Trophoblast cell (in vitro differentiated cells and primary cell): ENCODE measurements at regions not wholly inside any gene's neighbourhood (a gene's known extent, or its start where the extent isn't known, plus 50 kb on each side); places are given as distances from the start of the nearest gene placed in this dataset.

Source experiments
- DNase-seq, 2 donors: peaks; one replicate each; pipeline ENCODE4 v3.0.0-alpha.2; 2016
- H2AFZ ChIP-seq: 2 replicates; pipeline ENCODE4 v1.6.1; 2013; ENCODE audit warnings: low read length, moderate library complexity, mild to moderate bottlenecking; ENCODE audit not compliant: insufficient read depth, poor library complexity
- H2AK5ac ChIP-seq: 2 replicates; pipeline ENCODE4 v1.6.1; 2013; ENCODE audit warnings: mild to moderate bottlenecking, low read length
- H2BK120ac ChIP-seq: 2 replicates; pipeline ENCODE4 v1.6.1; 2013; ENCODE audit warnings: low read length, mild to moderate bottlenecking, moderate library complexity; ENCODE audit not compliant: insufficient read depth, poor library complexity
- H2BK12ac ChIP-seq: 2 replicates; pipeline ENCODE4 v1.6.1; 2013; ENCODE audit warnings: mild to moderate bottlenecking, low read length, moderate library complexity
- H2BK5ac ChIP-seq: 2 replicates; pipeline ENCODE4 v1.6.1; 2013; ENCODE audit warnings: low read length, low read depth, moderate library complexity, mild to moderate bottlenecking; ENCODE audit not compliant: poor library complexity
- H3K14ac ChIP-seq: 2 replicates; pipeline ENCODE4 v1.6.1; 2013; ENCODE audit warnings: mild to moderate bottlenecking, low read length
- H3K18ac ChIP-seq: 2 replicates; pipeline ENCODE4 v1.6.1; 2013; ENCODE audit warnings: mild to moderate bottlenecking, low read length
- H3K23ac ChIP-seq: 2 replicates; pipeline ENCODE4 v1.6.1; 2013; ENCODE audit warnings: low read length
- H3K27ac ChIP-seq: 2 replicates; pipeline ENCODE4 v1.5.1; 2013; ENCODE audit warnings: low read depth, mild to moderate bottlenecking, inconsistent platforms, low read length, moderate library complexity
- H3K27me3 ChIP-seq: 2 replicates; pipeline ENCODE4 v1.6.1; 2013; ENCODE audit warnings: inconsistent platforms, mild to moderate bottlenecking, low read length, moderate library complexity; ENCODE audit not compliant: insufficient read depth
- H3K36me3 ChIP-seq, 2 experiments: 1 replicate in 1 of 2; 2 replicates in 1 of 2; pipeline ENCODE4 v1.6.1; 2013; ENCODE audit warnings: low read length in 2 of 2, mild to moderate bottlenecking in 2 of 2, moderate library complexity in 1 of 2; ENCODE audit not compliant: insufficient read depth in 2 of 2, control insufficient read depth in 1 of 2
- H3K4ac ChIP-seq: 2 replicates; pipeline ENCODE4 v1.6.1; 2013; ENCODE audit warnings: low read depth, mild to moderate bottlenecking, low read length, moderate library complexity
- H3K4me1 ChIP-seq, 2 experiments: 1 replicate in 1 of 2; 2 replicates in 1 of 2; pipeline ENCODE4 v1.6.1; 2013; ENCODE audit warnings: low read length in 2 of 2, mild to moderate bottlenecking in 2 of 2, moderate library complexity in 1 of 2; ENCODE audit not compliant: insufficient read depth in 2 of 2, control insufficient read depth in 1 of 2
- H3K4me2 ChIP-seq: 2 replicates; pipeline ENCODE4 v1.6.1; 2013; ENCODE audit warnings: inconsistent platforms, mild to moderate bottlenecking, low read length, moderate library complexity
- H3K4me3 ChIP-seq: 2 replicates; pipeline ENCODE4 v1.5.1; 2013; ENCODE audit warnings: mild to moderate bottlenecking, low read depth, low read length, inconsistent platforms
- H3K79me1 ChIP-seq: one replicate; pipeline ENCODE4 v1.6.1; 2013; ENCODE audit warnings: low read length
- H3K79me2 ChIP-seq: 2 replicates; pipeline ENCODE4 v1.6.1; 2013; ENCODE audit warnings: low read length, mild to moderate bottlenecking; ENCODE audit not compliant: control insufficient read depth, insufficient read depth, poor library complexity
- H3K9ac ChIP-seq: 2 replicates; pipeline ENCODE4 v1.6.1; 2013; ENCODE audit warnings: mild to moderate bottlenecking, low read length
- H3K9me3 ChIP-seq: 2 replicates; pipeline ENCODE4 v1.6.1; 2013; ENCODE audit warnings: low read depth, mild to moderate bottlenecking, control low read depth, inconsistent platforms, low read length; ENCODE audit not compliant: insufficient read depth
- H4K12ac ChIP-seq: 2 replicates; pipeline ENCODE4 v1.6.1; 2013; ENCODE audit warnings: low read depth, mild to moderate bottlenecking, low read length, moderate library complexity
- H4K8ac ChIP-seq: 2 replicates; pipeline ENCODE4 v1.6.1; 2013; ENCODE audit warnings: low read depth, mild to moderate bottlenecking, low read length, moderate library complexity
- H4K91ac ChIP-seq: one replicate; pipeline ENCODE4 v1.6.1; 2013; ENCODE audit warnings: low read depth, mild to moderate bottlenecking, low read length, moderate library complexity
- WGBS: extraction: QIAGEN DNeasy Blood & Tissue Kit; methylation state at CpG from one replicate; pipeline ENCODE4 v1.1.7; 2013; ENCODE audit warnings: missing lambda C conversion rate; ENCODE audit not compliant: insufficient read length, insufficient coverage; ENCODE audit errors: extremely low coverage; 5-methylcytosine and 5-hydroxymethylcytosine counted together

GRCh38 chr4:138614398-138615142 is 372.4 kb upstream of the SLC7A11 start:
- Histone ChIP-seq H3K4me1 (no peaks in the 10 kb centered on the region), H3K14ac (no peak overlapping the region), H3K79me2 (no peaks in the 10 kb centered on the region), H3K27me3 (no peaks in the 10 kb centered on the region), H4K8ac (no peak overlapping the region), H3K4me2 (no peak overlapping the region), H2AFZ (no peak overlapping the region), H3K79me1 (no peaks in the 10 kb centered on the region), H3K4ac (no peak overlapping the region), H2AK5ac (no peak overlapping the region), H3K9ac (no peak overlapping the region), H4K91ac (no peak overlapping the region), H4K12ac (no peak overlapping the region), H3K18ac (no peak overlapping the region), H3K4me3 (no peak overlapping the region), H2BK12ac (no peak overlapping the region), H3K9me3 (peaks cover 3% of the 10 kb centered on the region), H2BK5ac (no peak overlapping the region), H3K27ac (no peak overlapping the region), H3K23ac (no peak overlapping the region), H2BK120ac (no peak overlapping the region), H3K36me3 (no peaks in the 10 kb centered on the region)
- WGBS, result no CpG with 5 or more reads among the region's 3 CpGs
- no peak for DNase-seq

DNA sequence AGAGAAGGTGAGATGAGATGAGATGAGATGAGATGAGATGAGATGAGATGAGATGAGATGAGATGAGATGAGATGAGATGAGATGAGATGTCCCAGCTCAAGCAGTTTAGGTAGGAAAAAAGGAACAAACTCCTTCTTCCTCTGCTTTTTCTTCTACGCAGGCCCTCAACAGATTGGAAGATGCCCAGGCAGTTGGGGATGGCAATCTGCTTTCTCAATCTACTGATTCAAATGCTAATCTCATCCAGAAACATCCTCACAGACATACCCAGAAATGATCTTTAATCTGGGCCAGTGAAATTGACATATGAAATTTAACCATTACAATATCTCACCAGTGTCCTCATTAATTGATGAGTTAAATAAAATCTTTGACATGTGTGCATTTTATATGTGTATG is 370.3 kb upstream of the SLC7A11 start:
- no peaks in the 10 kb centered on the region for H3K4me1 ChIP-seq
- no peak overlapping the region for H2AK5ac ChIP-seq
- no peak overlapping the region for H3K23ac ChIP-seq
- H3K27me3 ChIP-seq, result no peaks in the 10 kb centered on the region
- H3K79me1 ChIP-seq, result no peaks in the 10 kb centered on the region
- H3K4me2 ChIP-seq, result no peak overlapping the region
- no peak overlapping the region for H3K18ac ChIP-seq
- H3K14ac ChIP-seq, result no peak overlapping the region
- no peak for DNase-seq
- H2BK120ac ChIP-seq, result no peak overlapping the region
- H4K91ac ChIP-seq, result no peak overlapping the region
- H3K9ac ChIP-seq, result no peak overlapping the region
- no peak overlapping the region for H2BK5ac ChIP-seq
- no peak overlapping the region for H2AFZ ChIP-seq
- H2BK12ac ChIP-seq, result no peak overlapping the region
- no peak overlapping the region for H3K4ac ChIP-seq
- no peak overlapping the region for H3K27ac ChIP-seq
- no peaks in the 10 kb centered on the region for H3K36me3 ChIP-seq
- H3K4me3 ChIP-seq, result no peak overlapping the region
- no peaks in the 10 kb centered on the region for H3K79me2 ChIP-seq
- H4K12ac ChIP-seq, result no peak overlapping the region
- peaks cover 3% of the 10 kb centered on the region for H3K9me3 ChIP-seq
- no CpG with 5 or more reads among the region's 1 CpG for WGBS
- H4K8ac ChIP-seq, result no peak overlapping the region

- DNase-seq, result no peak
- Histone ChIP-seq H4K12ac (no peak overlapping the region), H3K9me3 (peaks cover 3% of the 10 kb centered on the region), H3K79me2 (no peaks in the 10 kb centered on the region), H3K36me3 (no peaks in the 10 kb centered on the region), H2AFZ (no peak overlapping the region), H3K23ac (no peak overlapping the region), H2AK5ac (no peak overlapping the region), H3K27me3 (no peaks in the 10 kb centered on the region), H3K14ac (no peak overlapping the region), H3K4me3 (no peak overlapping the region), H4K8ac (no peak overlapping the region), H3K4me1 (no peaks in the 10 kb centered on the region), H3K4ac (no peak overlapping the region), H2BK5ac (no peak overlapping the region), H2BK12ac (no peak overlapping the region), H3K4me2 (no peak overlapping the region), H4K91ac (no peak overlapping the region), H3K9ac (no peak overlapping the region), H3K18ac (no peak overlapping the region), H3K79me1 (no peaks in the 10 kb centered on the region), H2BK120ac (no peak overlapping the region), H3K27ac (no peak overlapping the region)
- no CpG with 5 or more reads among the region's 2 CpGs for WGBS
Observed at GRCh38 chr4:138611721-138612120, 369.6 kb upstream of the SLC7A11 start.

- Histone ChIP-seq H3K9ac (no peak overlapping the region), H2BK12ac (no peak overlapping the region), H4K12ac (no peak overlapping the region), H3K4me3 (no peak overlapping the region), H3K36me3 (no peaks in the 10 kb centered on the region), H3K79me2 (no peaks in the 10 kb centered on the region), H4K8ac (no peak overlapping the region), H2AFZ (no peak overlapping the region), H3K23ac (no peak overlapping the region), H3K27ac (no peak overlapping the region), H3K14ac (no peak overlapping the region), H3K27me3 (no peaks in the 10 kb centered on the region), H2BK120ac (no peak overlapping the region), H3K18ac (no peak overlapping the region), H4K91ac (no peak overlapping the region), H3K79me1 (no peaks in the 10 kb centered on the region), H3K4me1 (no peaks in the 10 kb centered on the region), H3K4me2 (no peak overlapping the region), H2AK5ac (no peak overlapping the region), H2BK5ac (no peak overlapping the region), H3K9me3 (peaks cover 3% of the 10 kb centered on the region), H3K4ac (no peak overlapping the region)
- no CpG with 5 or more reads among the region's 1 CpG for WGBS
- DNase-seq, result no peak
Observed at GRCh38 chr4:138611017-138611416, 368.9 kb upstream of the SLC7A11 start.
